HEK293 (cell line): ENCODE measurements at regions not wholly inside any gene's neighbourhood (a gene's known extent, or its start where the extent isn't known, plus 50 kb on each side); places are given as distances from the start of the nearest gene placed in this dataset.

Experiments used
- CTCF ChIP-seq: fragments of 450-650 bp; formaldehyde crosslinking; IDR thresholded peaks from 2 replicates; pipeline ENCODE4 v1.5.1; 2016; ENCODE audit warnings: missing biosample characterization, missing genetic modification characterization
- ZNF292 ChIP-seq: fragments of 450-650 bp; formaldehyde crosslinking; IDR thresholded peaks from 2 replicates; pipeline ENCODE4 v1.5.1; 2016; ENCODE audit warnings: low read depth, missing biosample characterization, missing genetic modification characterization, borderline replicate concordance

DNA sequence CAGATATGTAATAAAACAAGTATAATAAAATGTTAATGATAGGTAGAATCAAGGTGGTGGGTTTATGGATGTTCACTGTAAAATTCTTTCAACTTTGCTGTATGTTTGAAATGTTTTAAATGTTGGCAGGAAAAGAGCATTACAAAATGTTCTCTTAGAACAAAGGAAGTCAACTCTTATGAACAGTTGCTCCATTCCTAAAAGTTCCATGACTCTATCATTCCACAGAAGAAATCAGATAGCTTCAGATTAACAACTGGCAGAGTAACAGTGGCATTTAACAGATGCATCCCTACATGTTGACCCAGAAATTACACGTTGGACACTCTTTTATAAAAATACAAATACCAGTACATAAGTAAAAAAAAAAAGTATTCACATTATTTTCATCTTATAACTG is 2023.7 kb downstream of the ARAP2 start:
- TF ChIP-seq ZNF292 (tag by site-specific recombination) = no peak
- TF ChIP-seq CTCF (tag by site-specific recombination) = no peak
